ENCODE measurements at regions not wholly inside any gene's neighbourhood (a gene's known extent, or its start where the extent isn't known, plus 50 kb on each side); places are given as distances from the start of the nearest gene placed in this dataset.

GRCh38 chr14:53603994-53604393 is 352.6 kb downstream of the BMP4 start:
- no peak for TF ChIP-seq POLR2A (IDR thresholded peaks at IDR 0.05)
- TF ChIP-seq CTCF (IDR thresholded peaks at IDR 0.05): no peak

Data from thyroid gland (tissue), 4 donors.